ENCODE measurements at regions not wholly inside any gene's neighbourhood (a gene's known extent, or its start where the extent isn't known, plus 50 kb on each side); places are given as distances from the start of the nearest gene placed in this dataset.

DNA sequence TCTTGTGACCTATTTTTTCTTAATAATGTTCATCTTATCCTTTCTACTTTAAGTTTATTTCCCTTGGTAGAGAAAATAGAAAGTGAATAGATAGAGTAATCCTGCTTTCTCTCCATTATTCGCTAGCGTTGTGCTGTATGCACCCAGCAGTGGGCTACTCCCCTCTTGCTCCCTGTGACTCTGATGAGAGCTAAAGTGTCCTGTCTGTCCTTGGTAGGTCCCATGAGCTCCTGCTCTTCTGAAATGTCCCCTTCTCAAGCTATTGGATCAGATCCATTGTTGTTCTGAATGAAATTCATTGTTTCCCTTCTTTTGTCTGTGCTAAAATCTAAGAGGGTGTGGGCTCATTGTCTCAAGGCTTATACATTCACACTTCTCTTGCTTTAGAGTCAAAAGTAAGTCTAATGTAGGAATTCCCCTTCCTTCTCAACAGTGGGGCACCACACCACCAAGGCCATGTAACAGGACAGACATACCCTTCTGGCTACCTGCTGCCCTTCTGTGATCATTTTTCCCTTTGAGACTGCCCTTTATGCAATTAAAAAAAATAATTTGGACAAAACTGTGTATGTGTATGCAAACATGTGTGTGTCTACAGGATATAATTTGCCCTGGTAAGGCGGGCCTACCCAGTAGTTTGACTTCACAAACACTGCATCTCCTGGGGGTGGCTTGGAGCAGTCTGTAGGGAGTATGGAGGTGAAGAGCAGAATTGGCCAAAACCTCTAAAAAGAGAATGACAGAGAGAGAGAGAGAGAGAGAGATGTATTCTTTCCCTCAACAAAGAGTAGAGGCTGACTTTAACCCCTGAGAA is 167.0 kb upstream of the MYLIP start:
- TF ChIP-seq CTCF (IDR thresholded peaks at IDR 0.05), result no peak
- TF ChIP-seq POLR2A (IDR thresholded peaks at IDR 0.05), result no peak

All from stomach (tissue), 4 donors.